Left ventricle myocardium inferior (tissue), 1 donor: ENCODE measurements at regions not wholly inside any gene's neighbourhood (a gene's known extent, or its start where the extent isn't known, plus 50 kb on each side); places are given as distances from the start of the nearest gene placed in this dataset.

Source experiments
- DNase-seq: peaks from one replicate; pipeline ENCODE4 v3.0.0-alpha.2; 2020
- H3K27ac ChIP-seq: fragments of 200-600 bp; replicated peaks from 2 replicates; pipeline ENCODE4 v1.8.0; 2021
- H3K27me3 ChIP-seq: fragments of 200-600 bp; 2 replicates; pipeline ENCODE4 v1.8.0; 2021; ENCODE audit warnings: low read depth
- H3K36me3 ChIP-seq: fragments of 200-600 bp; 2 replicates; pipeline ENCODE4 v1.8.0; 2021
- H3K4me1 ChIP-seq: fragments of 200-600 bp; 2 replicates; pipeline ENCODE4 v1.8.0; 2021
- H3K4me3 ChIP-seq: fragments of 200-600 bp; 2 replicates; pipeline ENCODE4 v1.8.0; 2021; ENCODE audit warnings: mild to moderate bottlenecking, moderate library complexity
- H3K9me3 ChIP-seq: fragments of 200-600 bp; replicated peaks from 2 replicates; pipeline ENCODE4 v1.8.0; 2021
- intact Hi-C: fragments of 100-400 bp; cut with micrococcal nuclease; formaldehyde crosslinking; loops from one replicate; pipeline ENCODE4 v1.11.0; 2022
- TF ChIP-seq, protein P1 (sequence below): fragments of 200-600 bp; IDR thresholded peaks from 2 replicates; pipeline ENCODE4 v1.8.0; 2021; ENCODE audit warnings: antibody characterized with exemption, mild to moderate bottlenecking, borderline replicate concordance
- donor health status: DM: no; HTN: yes; CAD: no; lungs with severe emphysema.

DNA sequence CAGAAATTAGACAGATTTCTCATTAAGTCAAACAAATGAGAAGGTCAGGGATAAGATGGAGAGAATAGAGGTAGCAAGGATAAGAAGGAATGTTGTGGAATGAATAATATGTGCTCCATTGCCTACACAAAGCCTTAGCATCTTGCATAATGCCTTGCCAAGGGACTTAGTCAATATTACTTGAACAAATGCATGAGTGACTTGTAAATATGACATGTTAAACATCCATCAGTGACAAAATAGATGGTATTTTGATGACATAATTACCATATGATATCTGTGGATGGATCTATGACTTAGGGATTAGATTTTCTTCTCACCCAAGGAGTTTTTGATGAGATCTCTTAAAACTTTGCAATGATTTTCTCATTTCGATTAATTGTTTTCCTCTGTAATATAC, 194.1 kb upstream of the RASSF8 start:
- Histone ChIP-seq H3K4me3 (no peak overlapping the region), H3K4me1 (no peaks in the 10 kb centered on the region), H3K9me3 (no peaks in the 10 kb centered on the region), H3K27ac (no peak overlapping the region), H3K27me3 (no peaks in the 10 kb centered on the region), H3K36me3 (no peaks in the 10 kb centered on the region)
- intact Hi-C loops = no loop called here
- TF ChIP-seq, protein P1, sequence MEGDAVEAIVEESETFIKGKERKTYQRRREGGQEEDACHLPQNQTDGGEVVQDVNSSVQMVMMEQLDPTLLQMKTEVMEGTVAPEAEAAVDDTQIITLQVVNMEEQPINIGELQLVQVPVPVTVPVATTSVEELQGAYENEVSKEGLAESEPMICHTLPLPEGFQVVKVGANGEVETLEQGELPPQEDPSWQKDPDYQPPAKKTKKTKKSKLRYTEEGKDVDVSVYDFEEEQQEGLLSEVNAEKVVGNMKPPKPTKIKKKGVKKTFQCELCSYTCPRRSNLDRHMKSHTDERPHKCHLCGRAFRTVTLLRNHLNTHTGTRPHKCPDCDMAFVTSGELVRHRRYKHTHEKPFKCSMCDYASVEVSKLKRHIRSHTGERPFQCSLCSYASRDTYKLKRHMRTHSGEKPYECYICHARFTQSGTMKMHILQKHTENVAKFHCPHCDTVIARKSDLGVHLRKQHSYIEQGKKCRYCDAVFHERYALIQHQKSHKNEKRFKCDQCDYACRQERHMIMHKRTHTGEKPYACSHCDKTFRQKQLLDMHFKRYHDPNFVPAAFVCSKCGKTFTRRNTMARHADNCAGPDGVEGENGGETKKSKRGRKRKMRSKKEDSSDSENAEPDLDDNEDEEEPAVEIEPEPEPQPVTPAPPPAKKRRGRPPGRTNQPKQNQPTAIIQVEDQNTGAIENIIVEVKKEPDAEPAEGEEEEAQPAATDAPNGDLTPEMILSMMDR = no peak
- no peak for DNase-seq

DNA sequence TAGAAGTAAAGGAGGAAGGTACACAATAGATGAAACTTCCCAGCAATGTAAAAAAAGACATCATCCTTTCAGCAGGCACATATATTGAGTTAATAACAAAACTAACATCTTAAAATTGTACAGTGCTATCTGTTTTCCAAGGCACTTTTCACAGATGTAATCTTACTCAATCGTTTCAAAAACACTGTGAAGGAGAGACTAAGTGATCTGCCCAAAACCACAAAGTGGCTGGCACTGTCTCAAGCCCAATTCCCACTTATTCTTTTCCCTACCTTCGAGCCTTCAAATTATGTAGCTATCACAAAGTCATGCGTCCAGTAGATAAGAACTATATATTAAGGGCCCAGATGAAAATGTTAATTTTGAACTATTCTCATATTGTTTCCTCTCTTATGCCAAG, 193.6 kb upstream of the RASSF8 start:
- no peak overlapping the region for H3K27ac ChIP-seq
- no peaks in the 10 kb centered on the region for H3K36me3 ChIP-seq
- TF ChIP-seq, protein P1 = no peak
- intact Hi-C loops = no loop called here
- H3K4me1 ChIP-seq = no peaks in the 10 kb centered on the region
- no peaks in the 10 kb centered on the region for H3K27me3 ChIP-seq
- H3K4me3 ChIP-seq = no peak overlapping the region
- no peak for DNase-seq
- no peaks in the 10 kb centered on the region for H3K9me3 ChIP-seq

DNA sequence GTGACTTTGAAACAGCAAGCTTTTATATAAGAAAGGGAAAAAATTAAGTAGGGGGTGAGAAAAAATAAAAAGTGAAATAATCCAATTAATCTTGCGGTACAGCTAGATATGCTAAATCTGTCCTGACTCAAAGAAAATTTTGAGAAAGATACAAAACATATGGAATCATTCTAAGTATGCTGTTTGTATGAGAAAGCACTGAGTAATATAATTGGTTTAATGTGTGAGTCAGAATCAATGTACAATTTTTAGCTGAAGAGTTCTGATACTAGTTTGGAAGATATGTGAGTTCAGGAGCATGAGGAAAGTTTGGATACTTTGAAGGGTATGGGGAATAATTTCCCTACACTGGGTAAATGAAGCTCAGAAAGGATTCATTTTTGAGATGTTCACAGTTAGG, 190.9 kb upstream of the RASSF8 start:
- H3K36me3 ChIP-seq = no peaks in the 10 kb centered on the region
- no peaks in the 10 kb centered on the region for H3K9me3 ChIP-seq
- no peaks in the 10 kb centered on the region for H3K27me3 ChIP-seq
- DNase-seq = no peak
- TF ChIP-seq, protein P1 = no peak
- H3K4me1 ChIP-seq = no peaks in the 10 kb centered on the region
- H3K27ac ChIP-seq = no peak overlapping the region
- H3K4me3 ChIP-seq = no peak overlapping the region
- intact Hi-C loops = no loop called here

DNA sequence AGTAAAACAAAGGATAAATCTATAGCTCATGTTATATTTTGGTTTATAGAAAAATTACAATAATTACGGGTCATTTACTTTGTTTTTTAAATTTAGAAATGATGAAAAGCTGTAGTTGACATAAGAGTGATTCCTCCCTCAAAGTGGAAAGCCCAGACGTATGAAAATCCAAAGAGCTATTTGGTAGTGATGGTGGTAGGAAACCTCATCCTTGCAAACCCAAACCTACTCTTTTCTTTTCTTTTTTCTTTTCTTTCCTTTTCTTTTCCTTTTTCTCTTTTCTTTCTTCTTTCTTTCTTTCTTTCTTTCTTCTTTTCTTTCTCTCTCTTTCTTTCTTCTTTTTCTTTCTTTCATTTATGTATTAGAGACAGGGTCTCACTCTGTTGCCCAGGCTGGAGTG, 190.3 kb upstream of the RASSF8 start:
- intact Hi-C loops = no loop called here
- TF ChIP-seq, protein P1 = no peak

DNA sequence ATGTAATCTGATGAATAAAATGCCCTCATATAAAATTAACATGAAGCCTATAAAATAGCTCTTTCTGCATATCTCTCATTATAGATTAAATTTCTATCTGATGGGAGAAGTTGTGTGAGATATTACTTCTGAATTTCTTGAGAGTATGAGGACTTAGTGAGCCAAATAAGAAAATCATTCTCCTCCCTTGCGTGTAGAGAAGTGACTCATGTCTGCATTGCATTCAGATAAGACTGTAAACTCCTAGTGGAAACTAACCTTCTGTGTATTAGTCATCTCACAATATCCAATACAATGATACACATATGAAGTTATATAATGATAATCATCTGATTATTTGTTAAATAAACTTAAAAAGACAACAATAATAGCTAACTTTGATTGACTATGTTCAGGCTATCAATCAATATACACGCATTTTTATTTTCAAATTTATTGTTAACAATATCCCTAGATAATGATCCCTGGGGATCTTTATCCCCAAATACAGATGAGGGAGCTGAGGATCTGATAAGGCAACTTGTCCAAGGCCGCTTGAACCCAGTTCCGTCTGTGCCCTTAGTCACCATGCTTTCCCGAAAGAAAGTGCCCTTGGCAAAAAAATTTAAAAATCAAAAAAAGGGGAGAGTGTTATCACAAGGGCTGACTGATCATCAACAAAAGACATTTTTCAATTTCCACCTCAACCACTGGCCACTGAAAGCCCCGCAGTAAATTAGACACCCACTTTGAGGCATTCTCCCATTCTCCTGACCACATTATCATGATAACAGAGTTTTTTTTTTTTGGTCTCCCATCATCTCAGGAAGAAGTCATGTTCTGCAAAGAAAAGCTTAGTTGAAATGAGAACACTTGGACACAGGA, 189.2 kb upstream of the RASSF8 start:
- Histone ChIP-seq H3K27me3 (no peaks in the 10 kb centered on the region), H3K27ac (no peak overlapping the region)
- TF ChIP-seq, protein P1 = no peak

More for the DNA sequence above, 190.3 kb upstream of the RASSF8 start:
- Histone ChIP-seq H3K9me3 (no peaks in the 10 kb centered on the region), H3K4me1 (no peaks in the 10 kb centered on the region), H3K36me3 (no peaks in the 10 kb centered on the region), H3K4me3 (no peak overlapping the region), H3K27me3 (no peaks in the 10 kb centered on the region), H3K27ac (no peak overlapping the region)
- DNase-seq = no peak

More for the DNA sequence above, 189.2 kb upstream of the RASSF8 start:
- intact Hi-C loops = no loop called here
- H3K36me3 ChIP-seq = no peaks in the 10 kb centered on the region
- DNase-seq = no peak
- no peaks in the 10 kb centered on the region for H3K4me1 ChIP-seq
- H3K4me3 ChIP-seq = no peak overlapping the region
- no peaks in the 10 kb centered on the region for H3K9me3 ChIP-seq
